ENCODE measurements at regions not wholly inside any gene's neighbourhood (a gene's known extent, or its start where the extent isn't known, plus 50 kb on each side); places are given as distances from the start of the nearest gene placed in this dataset.

DNA sequence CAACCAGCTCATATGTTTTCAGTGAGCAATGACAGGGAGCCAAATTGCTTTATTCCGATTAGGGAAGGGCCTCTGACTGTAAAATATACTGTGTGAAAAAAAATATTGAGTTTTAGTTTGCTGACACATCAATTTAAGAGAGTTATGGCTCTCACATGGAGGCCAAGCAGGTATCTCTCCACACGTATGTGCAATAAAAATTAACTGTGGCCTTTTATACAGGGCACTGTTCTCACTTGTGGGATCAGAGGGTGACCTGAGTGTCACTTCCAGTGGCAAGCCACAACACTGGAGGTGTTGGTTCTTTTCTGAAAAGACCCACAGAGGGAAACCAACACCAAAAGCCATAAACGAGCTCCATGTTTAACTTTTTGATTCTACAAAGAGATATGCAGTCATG, 462.8 kb downstream of the MID1IP1 start:
- H3K79me2 ChIP-seq (ENCODE audit: insufficient read depth): no peaks in the 10 kb centered on the region
- H3F3A ChIP-seq (replicated peaks; ENCODE audit: insufficient read depth): no peaks in the 10 kb centered on the region
- no peak overlapping the region for H2AFZ ChIP-seq (ENCODE audit: low read depth)
- WGBS (ENCODE audit: low lambda C conversion rate): 4% methylated on average over 3 of the region's 3 CpGs
- H4K20me1 ChIP-seq (ENCODE audit: insufficient read depth): no peaks in the 10 kb centered on the region
- no peak overlapping the region for H3K27ac ChIP-seq (ENCODE audit: low read depth in 2 of 2, low read length in 1 of 2)
- ChIA-PET POLR2A (no interaction called here), CTCF (no interaction called here)
- no peaks in the 10 kb centered on the region for H3K36me3 ChIP-seq (replicated peaks in 1 of 2; ENCODE audit: control insufficient read depth in 1 of 2, insufficient read depth in 2 of 2, low read length in 1 of 2)
- no peak for TF ChIP-seq EP300 (IDR thresholded peaks at IDR 0.05; ENCODE audit: borderline replicate concordance in 1 of 2, low read depth in 1 of 2, low read length in 1 of 2)
- no peak for TF ChIP-seq TAF1 (IDR thresholded peaks at IDR 0.05; ENCODE audit: borderline replicate concordance, low read depth, low read length)
- TF ChIP-seq TCF12 (IDR thresholded peaks at IDR 0.05): no peak
- TF ChIP-seq EZH2phosphoT487 (IDR thresholded peaks at IDR 0.05; ENCODE audit: borderline replicate concordance, low read depth): no peak
- TF ChIP-seq NRF1 (IDR thresholded peaks at IDR 0.05; ENCODE audit: low read depth, low read length): no peak
- no peak for TF ChIP-seq JUND (IDR thresholded peaks at IDR 0.05)
- TF ChIP-seq, protein P1, sequence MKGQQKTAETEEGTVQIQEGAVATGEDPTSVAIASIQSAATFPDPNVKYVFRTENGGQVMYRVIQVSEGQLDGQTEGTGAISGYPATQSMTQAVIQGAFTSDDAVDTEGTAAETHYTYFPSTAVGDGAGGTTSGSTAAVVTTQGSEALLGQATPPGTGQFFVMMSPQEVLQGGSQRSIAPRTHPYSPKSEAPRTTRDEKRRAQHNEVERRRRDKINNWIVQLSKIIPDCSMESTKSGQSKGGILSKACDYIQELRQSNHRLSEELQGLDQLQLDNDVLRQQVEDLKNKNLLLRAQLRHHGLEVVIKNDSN (IDR thresholded peaks at IDR 0.05; ENCODE audit: borderline replicate concordance, low read depth): no peak
- TF ChIP-seq FOXM1 (IDR thresholded peaks at IDR 0.05; ENCODE audit: low read depth): no peak
- TF ChIP-seq POLR2AphosphoS5 (IDR thresholded peaks at IDR 0.05; ENCODE audit: low read depth, low read length): no peak
- no peak for TF ChIP-seq NFIC (IDR thresholded peaks at IDR 0.05; ENCODE audit: borderline replicate concordance)
- TF ChIP-seq, protein P2, sequence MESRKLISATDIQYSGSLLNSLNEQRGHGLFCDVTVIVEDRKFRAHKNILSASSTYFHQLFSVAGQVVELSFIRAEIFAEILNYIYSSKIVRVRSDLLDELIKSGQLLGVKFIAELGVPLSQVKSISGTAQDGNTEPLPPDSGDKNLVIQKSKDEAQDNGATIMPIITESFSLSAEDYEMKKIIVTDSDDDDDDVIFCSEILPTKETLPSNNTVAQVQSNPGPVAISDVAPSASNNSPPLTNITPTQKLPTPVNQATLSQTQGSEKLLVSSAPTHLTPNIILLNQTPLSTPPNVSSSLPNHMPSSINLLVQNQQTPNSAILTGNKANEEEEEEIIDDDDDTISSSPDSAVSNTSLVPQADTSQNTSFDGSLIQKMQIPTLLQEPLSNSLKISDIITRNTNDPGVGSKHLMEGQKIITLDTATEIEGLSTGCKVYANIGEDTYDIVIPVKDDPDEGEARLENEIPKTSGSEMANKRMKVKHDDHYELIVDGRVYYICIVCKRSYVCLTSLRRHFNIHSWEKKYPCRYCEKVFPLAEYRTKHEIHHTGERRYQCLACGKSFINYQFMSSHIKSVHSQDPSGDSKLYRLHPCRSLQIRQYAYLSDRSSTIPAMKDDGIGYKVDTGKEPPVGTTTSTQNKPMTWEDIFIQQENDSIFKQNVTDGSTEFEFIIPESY (IDR thresholded peaks at IDR 0.05; ENCODE audit: borderline replicate concordance, low read depth): no peak
- TF ChIP-seq SIN3A (IDR thresholded peaks at IDR 0.05; ENCODE audit: borderline replicate concordance, low read depth, low read length): no peak
- TF ChIP-seq MXI1 (IDR thresholded peaks at IDR 0.05; ENCODE audit: low read depth, low read length): no peak
- TF ChIP-seq, protein P3, sequence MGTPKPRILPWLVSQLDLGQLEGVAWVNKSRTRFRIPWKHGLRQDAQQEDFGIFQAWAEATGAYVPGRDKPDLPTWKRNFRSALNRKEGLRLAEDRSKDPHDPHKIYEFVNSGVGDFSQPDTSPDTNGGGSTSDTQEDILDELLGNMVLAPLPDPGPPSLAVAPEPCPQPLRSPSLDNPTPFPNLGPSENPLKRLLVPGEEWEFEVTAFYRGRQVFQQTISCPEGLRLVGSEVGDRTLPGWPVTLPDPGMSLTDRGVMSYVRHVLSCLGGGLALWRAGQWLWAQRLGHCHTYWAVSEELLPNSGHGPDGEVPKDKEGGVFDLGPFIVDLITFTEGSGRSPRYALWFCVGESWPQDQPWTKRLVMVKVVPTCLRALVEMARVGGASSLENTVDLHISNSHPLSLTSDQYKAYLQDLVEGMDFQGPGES (IDR thresholded peaks at IDR 0.05; ENCODE audit: low read depth, low read length): no peak
- TF ChIP-seq RFX5 (IDR thresholded peaks at IDR 0.05; ENCODE audit: low read length): no peak
- TF ChIP-seq TEAD4 (IDR thresholded peaks at IDR 0.05; ENCODE audit: borderline replicate concordance, insufficient read depth): no peak
- no peak for TF ChIP-seq ELF1 (IDR thresholded peaks at IDR 0.05)
- TF ChIP-seq, protein P4, sequence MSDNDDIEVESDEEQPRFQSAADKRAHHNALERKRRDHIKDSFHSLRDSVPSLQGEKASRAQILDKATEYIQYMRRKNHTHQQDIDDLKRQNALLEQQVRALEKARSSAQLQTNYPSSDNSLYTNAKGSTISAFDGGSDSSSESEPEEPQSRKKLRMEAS (IDR thresholded peaks at IDR 0.05; ENCODE audit: low read depth): no peak
- TF ChIP-seq SMC3 (IDR thresholded peaks at IDR 0.05; ENCODE audit: low read depth, low read length): no peak
- TF ChIP-seq RXRA (IDR thresholded peaks at IDR 0.05; ENCODE audit: borderline replicate concordance, low read depth): no peak
- H3K4me1 ChIP-seq (ENCODE audit: control insufficient read depth in 1 of 2, insufficient read depth in 2 of 2, low read depth in 1 of 2, low read length in 1 of 2): no peaks in the 10 kb centered on the region; a peak in 1 of 4 replicates
- no peak for DNase-seq
- no peak overlapping the region for H3K4me2 ChIP-seq
- no peaks in the 10 kb centered on the region for H3K9me3 ChIP-seq
- H3K9me2 ChIP-seq: no peaks in the 10 kb centered on the region
- no peaks in the 10 kb centered on the region for H3K27me3 ChIP-seq (ENCODE audit: insufficient read depth)
- H3K9ac ChIP-seq: no peak overlapping the region
- H3K4me3 ChIP-seq (ENCODE audit: low read depth in 2 of 2, low read length in 1 of 2): no peak overlapping the region
